Stimulated activated CD8-positive, alpha-beta memory T cell treated with anti-CD3 and anti-CD28 coated beads, Interleukin-12 subunit alpha, Interleukin-12 subunit beta, amount 100 ng/mL, for 4 hours (primary cell): ENCODE measurements at regions not wholly inside any gene's neighbourhood (a gene's known extent, or its start where the extent isn't known, plus 50 kb on each side); places are given as distances from the start of the nearest gene placed in this dataset.
"Not testable (repeated sequence)": the region's sequence is repeated elsewhere in the genome, so short reads cannot be mapped to it uniquely, and the experiment has no call there.

Experiments
- DNase-seq: peaks from one replicate; pipeline ENCODE4 v3.0.0-alpha.2; 2020; ENCODE audit warnings: low read depth

DNA sequence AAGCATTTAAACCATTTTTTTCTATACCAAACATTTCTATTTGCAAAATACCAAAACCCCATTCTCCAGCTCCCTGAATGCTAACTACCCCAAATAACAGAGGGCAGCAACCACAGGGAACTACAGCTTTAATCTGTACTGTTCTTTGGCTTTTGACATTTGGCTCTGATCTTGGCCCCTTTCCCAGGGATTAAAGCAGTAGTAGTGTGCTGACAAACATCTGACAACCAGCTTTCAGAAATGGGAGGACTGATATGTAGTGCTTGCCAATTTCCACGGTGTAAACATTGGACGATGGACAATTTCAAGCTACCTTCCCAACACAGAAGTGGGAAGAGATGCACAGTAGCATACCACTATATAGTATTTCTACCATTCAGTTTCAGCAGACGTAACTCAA is 88.4 kb upstream of the TEAD1 start:
- DNase-seq, result no peak

DNA sequence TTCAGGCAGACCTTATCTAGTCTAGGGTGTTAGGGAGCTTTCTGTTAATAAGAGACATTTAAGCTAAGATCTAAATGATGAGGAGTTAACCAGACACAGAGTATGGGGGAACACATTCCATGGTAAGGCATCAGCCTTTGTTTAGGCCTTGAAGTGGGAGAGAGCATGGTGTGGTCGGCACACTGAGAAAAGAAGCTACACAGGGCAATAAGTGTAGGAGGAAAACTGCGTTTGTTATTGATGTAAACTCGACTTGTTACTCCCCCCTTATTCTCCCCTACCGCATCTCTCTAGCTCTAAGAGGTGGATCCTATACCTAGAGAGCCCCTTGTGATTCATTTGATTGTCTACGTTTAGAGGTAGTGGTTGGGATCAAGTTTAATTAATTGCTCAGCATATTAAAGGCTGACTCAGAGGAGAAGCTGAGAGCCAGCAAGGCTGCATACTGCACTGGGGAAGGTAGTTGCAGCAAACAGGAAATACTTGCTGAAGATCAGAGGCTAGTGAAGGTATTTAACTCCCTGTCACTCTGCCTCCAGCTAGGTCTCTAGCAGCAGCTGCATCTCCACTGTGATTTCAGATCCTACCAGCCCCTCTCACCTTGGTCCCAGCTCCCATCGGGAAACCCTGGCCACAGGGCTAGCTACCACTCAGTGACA is 86.8 kb upstream of the TEAD1 start:
- DNase-seq, result no peak

DNA sequence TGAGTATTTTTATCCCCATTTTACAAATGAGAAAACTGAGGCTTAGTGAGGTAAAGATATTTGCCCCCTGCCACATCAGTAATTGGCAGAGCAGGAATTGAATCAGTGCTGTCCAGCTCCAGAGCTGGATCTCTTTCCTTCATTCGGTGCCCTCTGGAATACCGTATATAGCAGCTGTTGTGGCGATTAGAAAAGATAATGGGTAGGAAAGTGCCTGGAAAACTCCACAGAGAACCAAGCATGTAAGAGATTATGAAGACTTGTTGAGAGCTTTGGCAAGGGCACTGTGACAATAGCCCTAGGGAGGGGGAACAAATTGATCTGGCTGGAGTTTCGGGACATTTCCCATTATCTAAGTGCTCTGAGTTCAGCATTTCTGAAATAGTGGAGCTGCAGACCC is 82.5 kb upstream of the TEAD1 start:
- no peak for DNase-seq

DNA sequence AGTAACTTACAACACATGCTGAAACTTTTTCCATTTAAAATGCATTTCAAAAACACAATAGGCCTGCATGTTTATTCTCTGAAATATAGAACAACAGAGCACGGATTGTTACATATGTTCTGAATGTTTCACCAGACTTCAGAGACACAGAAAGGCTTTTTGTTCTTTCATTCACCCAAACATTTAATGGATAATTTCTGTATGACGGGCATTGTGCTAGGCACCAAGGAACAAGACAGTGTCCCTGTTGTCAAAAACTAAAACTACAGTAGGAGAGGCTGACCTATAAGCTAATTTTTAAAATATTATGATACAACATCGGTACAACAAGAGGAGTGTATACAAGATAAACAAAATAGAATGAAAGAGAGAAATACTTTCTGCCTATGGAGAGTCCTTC is 81.9 kb upstream of the TEAD1 start:
- no peak for DNase-seq

DNA sequence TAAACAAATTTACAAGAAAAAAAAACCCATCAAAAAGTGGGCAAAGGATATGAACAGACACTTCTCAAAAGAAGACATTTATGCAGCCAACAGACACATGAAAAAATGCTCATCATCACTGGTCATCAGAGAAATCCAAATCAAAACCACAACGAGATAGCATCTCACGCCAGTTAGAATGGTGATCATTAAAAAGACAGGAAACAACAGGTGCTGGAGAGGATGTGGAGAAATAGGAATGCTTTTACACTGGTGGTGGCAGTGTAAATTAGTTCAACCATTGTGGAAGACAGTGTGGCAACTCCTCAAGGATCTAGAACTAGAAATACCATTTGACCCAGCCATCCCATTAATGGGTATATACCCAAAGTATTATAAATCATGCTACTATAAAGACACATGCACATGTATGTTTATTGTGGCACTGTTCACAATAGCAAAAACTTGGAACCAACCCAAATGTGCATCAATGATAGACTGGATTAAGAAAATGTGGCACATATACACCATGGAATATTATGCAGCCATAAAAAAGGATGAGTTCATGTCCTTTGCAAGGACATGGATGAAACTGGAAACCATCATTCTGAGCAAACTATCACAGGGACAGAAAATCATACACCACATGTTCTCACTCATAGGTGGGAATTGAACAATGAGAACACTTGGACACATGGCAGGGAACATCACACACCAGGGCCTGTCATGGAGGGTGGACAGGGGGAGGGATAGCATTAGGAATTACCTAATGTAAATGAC is 79.0 kb upstream of the TEAD1 start:
- not testable (repeated sequence) for DNase-seq

DNA sequence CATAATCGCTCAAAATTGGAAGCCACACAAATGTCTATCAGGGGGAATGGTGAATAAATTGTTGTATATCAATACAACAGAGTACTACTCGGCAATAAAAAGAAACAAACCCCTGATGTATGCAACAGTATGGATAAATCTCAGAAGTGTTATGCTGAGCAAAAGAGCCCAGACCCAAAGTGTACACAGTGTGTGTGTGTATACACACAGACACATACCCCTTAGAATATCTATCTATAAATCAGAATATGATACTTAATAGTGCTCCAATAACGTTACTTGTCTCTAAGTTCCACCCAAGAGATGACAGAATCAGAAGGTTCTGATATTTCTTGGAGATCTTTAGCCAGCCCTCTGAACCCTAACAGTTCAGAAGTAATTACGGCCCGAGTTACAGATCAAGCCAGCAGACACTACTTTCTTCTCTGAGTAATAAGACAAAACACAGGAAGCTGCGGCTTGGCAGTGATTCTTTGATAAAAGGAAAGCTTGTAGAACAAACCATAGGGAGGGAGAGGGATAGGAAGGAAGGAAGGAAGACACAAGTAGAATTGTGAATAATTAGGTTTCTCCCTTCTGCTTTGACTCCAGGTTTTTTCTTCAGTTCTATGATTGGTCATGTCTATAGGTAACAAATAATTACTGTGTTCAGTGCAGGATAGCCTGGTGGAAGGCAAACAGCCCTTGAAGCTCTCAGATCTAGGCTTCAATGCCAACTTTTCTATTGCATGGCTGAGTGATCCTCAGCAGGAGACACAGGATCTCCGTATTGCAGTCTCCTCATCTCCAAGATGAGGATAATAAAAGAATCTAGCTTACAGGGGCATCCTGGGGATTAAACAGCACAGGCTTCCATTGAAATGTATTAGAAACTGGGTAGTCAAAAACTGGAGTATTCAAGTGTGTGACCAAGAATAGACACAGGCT is 75.6 kb upstream of the TEAD1 start:
- no peak for DNase-seq

DNA sequence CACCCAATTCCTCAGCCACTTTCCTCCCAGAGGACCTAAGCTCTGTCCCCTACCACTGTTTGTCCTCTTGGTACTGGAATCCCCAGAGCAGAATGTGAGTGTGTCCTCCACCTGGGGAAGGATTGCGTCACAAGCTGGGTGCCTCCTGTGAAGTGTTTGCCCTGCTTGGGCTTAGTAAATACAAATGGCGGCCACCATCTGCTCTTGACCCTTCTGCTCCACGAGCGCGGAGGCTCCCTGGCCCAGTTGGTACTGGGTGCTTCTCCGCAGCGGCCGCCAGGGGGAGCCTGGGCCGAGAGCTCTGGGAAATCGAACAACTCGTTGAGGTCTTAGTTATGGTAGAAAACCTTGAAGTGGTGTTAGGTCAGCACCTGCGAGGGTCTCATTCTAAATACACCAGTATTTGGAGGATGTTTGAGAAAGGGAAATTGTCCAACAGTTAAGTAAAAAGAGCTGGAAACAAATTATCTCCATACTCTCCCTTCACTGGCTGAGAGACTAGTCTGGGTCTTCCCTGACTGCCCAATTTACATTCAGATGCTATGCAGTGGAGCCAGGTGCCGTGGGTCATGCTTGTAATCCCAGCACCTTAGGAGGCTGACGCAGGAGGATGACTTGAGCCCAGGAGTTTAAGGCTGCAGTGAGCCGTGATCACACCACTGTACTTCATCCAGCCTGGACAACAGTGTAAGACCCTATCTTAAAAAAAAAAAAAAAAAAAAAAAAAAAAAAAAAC is 74.6 kb upstream of the TEAD1 start:
- peak; percentile 1 for DNase-seq

DNA sequence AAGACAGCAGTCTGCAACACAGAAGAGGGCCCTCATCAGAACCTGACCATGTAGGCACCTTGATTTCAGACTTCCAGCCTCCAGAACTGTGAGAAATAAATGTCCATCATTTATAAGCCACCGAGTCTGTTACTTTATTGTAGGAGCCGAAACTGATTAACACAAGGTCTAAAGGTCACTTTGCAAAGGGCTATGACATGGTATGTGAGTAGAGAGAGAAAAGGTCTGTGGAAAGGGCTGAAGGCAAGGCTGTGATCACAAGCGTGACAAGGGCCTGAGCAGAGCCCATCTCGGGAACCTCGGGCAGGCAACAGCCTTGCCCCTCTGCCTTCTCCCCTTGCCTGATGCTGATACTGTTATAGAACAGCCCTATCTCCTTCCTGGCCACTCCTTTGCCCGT is 73.4 kb upstream of the TEAD1 start:
- DNase-seq, result no peak

DNA sequence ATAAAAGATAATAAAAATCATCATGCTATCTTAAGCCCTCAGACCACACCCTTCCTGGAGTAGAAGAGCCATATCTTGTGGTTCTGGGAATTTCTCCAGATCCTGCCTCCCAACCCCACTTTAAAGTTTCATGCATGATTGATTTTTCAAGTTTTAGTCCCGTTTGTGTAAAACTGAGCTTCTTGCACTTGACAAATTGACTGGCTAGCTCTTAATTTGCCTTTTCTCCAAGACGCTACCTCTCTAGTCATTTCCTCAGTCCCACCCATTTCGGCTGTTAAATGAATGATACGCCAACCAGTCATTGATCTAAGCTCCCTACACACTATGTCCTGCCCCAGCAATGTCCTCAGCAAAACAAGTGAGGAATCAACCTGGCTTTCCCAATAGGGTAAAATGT is 71.8 kb upstream of the TEAD1 start:
- no peak for DNase-seq

DNA sequence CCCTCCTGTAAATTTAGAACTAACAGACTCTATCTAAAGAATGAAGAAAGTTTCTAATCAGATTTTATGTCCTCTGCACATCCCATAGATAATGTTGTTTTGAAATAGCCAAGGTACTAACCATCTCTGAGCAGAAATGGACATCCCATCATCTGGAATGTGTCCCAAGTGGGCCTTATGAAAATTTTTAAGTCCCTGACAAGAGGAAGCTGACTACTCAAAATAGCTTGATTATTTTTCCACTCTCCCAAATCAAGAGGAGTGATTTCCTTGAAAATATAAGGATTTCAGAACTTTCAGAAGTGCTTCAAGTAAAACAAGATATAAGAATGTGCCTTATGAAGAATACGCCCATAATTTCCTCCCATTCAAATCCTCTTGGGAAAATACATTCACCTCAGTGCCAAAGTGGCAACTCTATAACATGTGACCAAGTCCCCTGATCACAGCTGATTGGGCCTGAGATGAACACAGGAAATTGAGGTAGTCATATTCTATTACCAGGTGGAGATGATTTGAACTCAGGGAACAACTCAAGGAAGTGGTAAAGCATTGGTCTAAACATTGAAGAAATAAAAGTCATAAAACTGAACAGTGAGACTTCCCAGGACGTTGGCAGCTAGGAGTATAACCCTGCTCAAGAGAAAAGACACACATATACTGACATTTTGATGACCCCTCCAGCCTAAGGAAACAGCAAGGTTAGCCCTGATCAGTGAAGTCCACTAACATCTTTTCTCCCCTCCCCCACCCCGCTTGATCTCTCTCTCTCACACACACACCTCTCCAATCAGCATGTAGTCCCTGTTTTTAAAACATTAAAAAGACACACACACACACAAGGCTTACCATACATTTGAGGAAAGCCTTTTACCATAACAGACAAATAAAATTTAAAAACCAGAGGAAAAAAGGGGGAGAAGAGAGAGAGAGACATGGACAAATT is 70.8 kb upstream of the TEAD1 start:
- DNase-seq, result no peak

DNA sequence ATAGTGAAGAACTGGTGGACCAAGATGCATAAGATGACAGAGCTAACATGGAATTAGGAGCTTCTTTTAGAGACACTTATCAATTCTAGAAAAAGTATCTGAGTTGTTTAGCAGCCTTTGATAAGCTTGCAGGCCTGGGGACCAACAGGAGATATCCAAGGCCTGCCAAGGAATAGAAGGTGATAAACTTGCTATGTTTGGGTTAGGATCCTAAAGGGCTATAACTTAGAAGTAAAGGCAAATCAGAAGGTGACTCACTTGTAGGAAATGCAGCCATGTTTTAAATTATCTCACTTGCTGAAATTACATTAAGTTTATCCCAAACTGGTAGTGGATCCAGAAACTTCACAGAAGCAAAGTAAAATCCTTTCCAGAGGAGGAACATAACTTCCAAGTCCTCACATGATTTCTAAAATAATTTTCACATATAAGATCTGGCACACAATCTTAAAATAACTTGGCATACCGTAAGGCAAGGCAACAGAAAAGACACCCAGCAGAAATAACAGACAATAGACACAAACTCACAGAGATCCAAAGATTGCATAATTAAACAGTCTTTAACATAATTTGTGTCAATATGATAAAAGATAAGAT is 69.6 kb upstream of the TEAD1 start:
- DNase-seq, result no peak

DNA sequence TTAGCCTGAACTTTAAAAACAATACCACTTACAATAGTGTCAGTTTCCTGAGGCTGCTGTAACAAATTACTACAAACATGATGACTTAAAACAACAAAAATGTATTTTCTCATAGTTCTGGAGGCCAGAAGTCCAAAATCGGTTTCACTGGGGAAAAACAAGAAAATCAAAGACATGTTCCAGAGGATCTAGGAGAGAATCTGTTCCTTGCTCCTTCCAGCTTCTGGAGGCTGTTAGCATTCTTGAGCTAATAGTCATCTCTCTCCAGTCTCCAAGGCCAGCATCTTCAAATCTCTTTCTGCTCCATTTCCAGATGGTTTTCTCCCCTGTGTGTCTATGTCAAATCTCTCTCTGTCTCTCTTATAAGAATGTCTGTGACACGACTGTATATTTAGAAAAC is 67.6 kb upstream of the TEAD1 start:
- no peak for DNase-seq

DNA sequence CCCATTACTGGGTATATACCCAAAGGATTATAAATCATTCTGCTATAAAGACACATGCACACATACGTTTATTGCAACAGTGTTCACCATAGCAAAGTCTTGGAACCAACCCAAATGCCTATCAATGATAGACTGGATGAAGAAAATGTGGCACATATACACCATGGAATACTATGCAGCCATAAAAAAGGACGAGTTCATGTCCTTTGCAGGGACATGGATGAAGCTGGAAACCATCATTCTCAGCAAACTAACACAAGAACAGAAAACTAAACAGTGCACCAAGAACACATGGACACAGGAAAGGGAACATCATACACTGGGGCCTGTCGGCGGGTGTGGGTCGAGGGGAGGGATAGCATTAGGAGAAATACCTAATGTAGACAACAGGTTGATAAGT is 65.5 kb upstream of the TEAD1 start:
- not testable (repeated sequence) for DNase-seq

DNA sequence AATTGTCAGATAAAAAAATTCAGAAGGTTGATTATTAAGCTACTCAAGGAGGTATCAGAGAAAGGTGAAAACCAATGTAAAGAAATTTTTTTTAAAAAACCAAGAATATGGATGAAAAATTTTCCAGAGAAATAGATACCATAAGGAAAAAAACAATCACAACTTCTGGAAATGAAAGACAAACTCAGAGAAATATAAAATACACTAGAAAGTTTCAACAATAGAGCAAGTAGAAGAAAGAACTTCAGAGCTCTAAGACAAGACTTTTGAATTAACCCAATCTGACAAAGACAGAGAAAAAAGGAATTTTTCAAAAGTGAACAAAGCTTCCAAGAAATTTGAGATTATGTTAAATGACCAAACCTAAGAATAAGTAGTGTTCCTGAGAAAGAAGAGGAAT is 62.9 kb upstream of the TEAD1 start:
- DNase-seq, result no peak

DNA sequence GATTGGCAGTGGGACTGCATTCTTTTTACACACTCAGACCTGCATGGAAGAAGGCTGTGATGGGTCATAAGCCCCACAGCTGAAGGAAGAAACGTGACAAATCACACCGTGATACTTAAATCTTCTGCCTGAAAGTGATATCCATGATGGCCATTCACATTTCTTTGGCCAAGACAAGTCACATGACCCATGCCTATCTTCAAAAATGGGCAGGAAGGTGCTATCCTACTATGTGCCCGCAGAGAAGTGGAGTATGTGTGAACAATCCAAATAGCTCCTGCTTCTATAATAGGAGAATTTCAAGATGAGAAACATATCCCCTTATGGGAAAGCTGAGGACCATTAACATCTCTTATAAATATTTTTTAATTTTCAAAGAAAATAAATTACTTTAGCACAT is 56.6 kb upstream of the TEAD1 start:
- DNase-seq, result no peak

DNA sequence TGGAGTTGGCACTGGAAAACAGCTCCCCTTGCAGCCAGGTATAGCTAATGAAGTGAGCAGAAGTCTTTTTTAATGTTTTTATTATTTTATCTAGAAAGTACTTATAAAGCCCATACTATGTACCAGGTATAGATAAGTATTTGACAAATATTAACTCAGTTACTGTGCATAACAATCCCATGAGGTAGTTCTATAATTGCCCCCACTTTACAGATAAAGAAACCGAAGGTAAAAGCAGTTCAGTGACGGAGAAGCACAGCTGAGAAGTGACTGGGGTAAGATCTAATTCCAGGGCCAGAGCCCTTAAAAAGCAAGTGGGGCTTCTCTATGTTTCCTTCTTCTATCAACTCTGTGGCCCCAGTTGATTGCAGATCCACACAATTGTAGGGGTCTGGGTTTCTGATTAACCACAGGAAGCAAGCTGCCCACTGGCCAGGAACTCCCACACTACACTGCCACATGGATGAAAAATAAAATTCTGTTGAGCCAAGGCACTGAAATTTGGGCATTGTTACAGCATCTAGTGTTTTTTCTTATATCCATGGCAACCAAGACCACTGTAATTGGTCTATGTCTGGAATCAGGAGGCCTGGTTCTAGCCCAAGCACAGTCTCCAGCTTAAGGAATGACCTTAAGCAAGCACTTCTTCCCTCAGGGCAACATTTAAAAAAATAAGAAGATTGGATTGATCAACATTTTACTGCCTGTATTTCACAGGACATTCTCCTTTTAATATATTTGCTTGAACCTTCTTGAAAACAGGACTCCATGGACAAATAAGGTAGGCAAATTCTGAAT is 55.3 kb upstream of the TEAD1 start:
- no peak for DNase-seq

DNA sequence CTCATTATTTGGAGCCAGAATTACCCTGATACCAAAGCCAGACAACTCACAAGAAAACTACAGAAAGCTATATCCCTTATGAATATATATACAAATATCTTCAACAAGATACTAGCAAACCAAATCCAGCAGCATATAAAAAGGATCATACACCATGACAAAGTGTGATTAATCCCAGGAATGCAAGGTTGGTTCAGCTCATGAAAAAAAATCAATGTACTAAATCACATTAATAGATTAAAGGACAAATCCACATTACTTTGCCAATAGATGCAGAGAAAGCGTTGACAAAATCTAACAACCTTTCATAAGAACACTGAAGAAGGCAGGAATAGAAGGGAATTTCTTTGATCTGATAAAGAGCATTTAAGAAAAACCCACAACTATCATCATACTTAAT is 50.4 kb upstream of the TEAD1 start:
- no peak for DNase-seq
